ENCODE measurements at regions not wholly inside any gene's neighbourhood (a gene's known extent, or its start where the extent isn't known, plus 50 kb on each side); places are given as distances from the start of the nearest gene placed in this dataset.

GRCh38 chr1:163820766-163821165 is 499.0 kb downstream of the NUF2 start:
- Mint-ChIP-seq H3K36me3 (no peaks in the 10 kb centered on the region), H3K27ac (no peak overlapping the region), H3K9me3 (peaks cover 0 to 3% (median 0%) of the 10 kb centered on the region in 6 donors), H3K4me3 (no peak overlapping the region), H3K4me1 (no peaks in the 10 kb centered on the region), H3K27me3 (ENCODE audit: low read depth in 3 of 3) (peaks cover 0 to 6% (median 0%) of the 10 kb centered on the region in 3 donors)
- no peak for DNase-seq

- peaks cover 0 to 4% (median 0%) of the 10 kb centered on the region in 3 donors for H3K27me3 Mint-ChIP-seq (ENCODE audit: low read depth in 3 of 3)
- H3K4me1 Mint-ChIP-seq: no peaks in the 10 kb centered on the region
Observed at GRCh38 chr1:163821679-163822078, 499.9 kb downstream of the NUF2 start.

GRCh38 chr1:163823017-163823416 is 501.3 kb downstream of the NUF2 start:
- H3K36me3 Mint-ChIP-seq: no peaks in the 10 kb centered on the region
- no peak overlapping the region for H3K4me3 Mint-ChIP-seq
- no peak for DNase-seq

More at GRCh38 chr1:163821679-163822078, 499.9 kb downstream of the NUF2 start:
- Mint-ChIP-seq H3K36me3 (no peaks in the 10 kb centered on the region), H3K4me3 (no peak overlapping the region), H3K27ac (no peak overlapping the region), H3K9me3 (peaks cover 0 to 3% (median 0%) of the 10 kb centered on the region in 6 donors)
- DNase-seq: no peak

GRCh38 chr1:163824006-163824405 is 502.3 kb downstream of the NUF2 start:
- Mint-ChIP-seq H3K4me3 (no peak overlapping the region), H3K36me3 (no peaks in the 10 kb centered on the region), H3K9me3 (peaks cover 0 to 2% (median 0%) of the 10 kb centered on the region in 6 donors), H3K27ac (no peak overlapping the region), H3K4me1 (no peaks in the 10 kb centered on the region), H3K27me3 (ENCODE audit: low read depth in 3 of 3) (peaks cover 0 to 4% (median 0%) of the 10 kb centered on the region in 3 donors)
- DNase-seq: no peak

More at GRCh38 chr1:163823017-163823416, 501.3 kb downstream of the NUF2 start:
- peaks cover 0 to 4% (median 0%) of the 10 kb centered on the region in 3 donors for H3K27me3 Mint-ChIP-seq (ENCODE audit: low read depth in 3 of 3)
- no peak overlapping the region for H3K27ac Mint-ChIP-seq
- peaks cover 0 to 2% (median 0%) of the 10 kb centered on the region in 6 donors for H3K9me3 Mint-ChIP-seq
- no peaks in the 10 kb centered on the region for H3K4me1 Mint-ChIP-seq

GRCh38 chr1:163824490-163824889 is 502.7 kb downstream of the NUF2 start:
- Mint-ChIP-seq H3K4me1 (no peaks in the 10 kb centered on the region), H3K36me3 (no peaks in the 10 kb centered on the region)
- DNase-seq: no peak

GRCh38 chr1:163826500-163826899 is 504.7 kb downstream of the NUF2 start:
- no peak for DNase-seq
- H3K36me3 Mint-ChIP-seq: no peaks in the 10 kb centered on the region
- H3K27ac Mint-ChIP-seq: no peak overlapping the region
- no peaks in the 10 kb centered on the region for H3K4me1 Mint-ChIP-seq
- H3K27me3 Mint-ChIP-seq (ENCODE audit: low read depth in 3 of 3): peaks cover 0 to 4% (median 0%) of the 10 kb centered on the region in 3 donors
- H3K9me3 Mint-ChIP-seq: peaks cover 0 to 2% (median 0%) of the 10 kb centered on the region in 6 donors
- no peak overlapping the region for H3K4me3 Mint-ChIP-seq

More at GRCh38 chr1:163824490-163824889, 502.7 kb downstream of the NUF2 start:
- no peak overlapping the region for H3K27ac Mint-ChIP-seq
- peaks cover 0 to 4% (median 0%) of the 10 kb centered on the region in 3 donors for H3K27me3 Mint-ChIP-seq (ENCODE audit: low read depth in 3 of 3)
- H3K9me3 Mint-ChIP-seq: peaks cover 0 to 2% (median 0%) of the 10 kb centered on the region in 6 donors
- H3K4me3 Mint-ChIP-seq: no peak overlapping the region

- no peaks in the 10 kb centered on the region for H3K4me1 Mint-ChIP-seq
- no peak for DNase-seq
- no peak overlapping the region for H3K27ac Mint-ChIP-seq
- no peak overlapping the region for H3K4me3 Mint-ChIP-seq
- peaks cover 0 to 2% (median 0%) of the 10 kb centered on the region in 3 donors for H3K27me3 Mint-ChIP-seq (ENCODE audit: low read depth in 3 of 3)
- H3K9me3 Mint-ChIP-seq: peaks cover 0 to 5% (median 0%) of the 10 kb centered on the region in 6 donors
- H3K36me3 Mint-ChIP-seq: no peaks in the 10 kb centered on the region
Observed at GRCh38 chr1:163834778-163835177, 513.0 kb downstream of the NUF2 start.

GRCh38 chr1:163836481-163836880 is 514.7 kb downstream of the NUF2 start:
- Mint-ChIP-seq H3K27ac (no peak overlapping the region), H3K4me3 (no peak overlapping the region), H3K27me3 (ENCODE audit: low read depth in 3 of 3) (peaks cover 0 to 2% (median 0%) of the 10 kb centered on the region in 3 donors), H3K4me1 (no peaks in the 10 kb centered on the region), H3K36me3 (no peaks in the 10 kb centered on the region), H3K9me3 (peaks cover 0 to 4% (median 0%) of the 10 kb centered on the region in 6 donors)
- no peak for DNase-seq

GRCh38 chr1:163837206-163837605 is 515.5 kb downstream of the NUF2 start:
- H3K36me3 Mint-ChIP-seq: no peaks in the 10 kb centered on the region
- DNase-seq: no peak
- no peak overlapping the region for H3K4me3 Mint-ChIP-seq
- H3K27ac Mint-ChIP-seq: no peak overlapping the region
- H3K4me1 Mint-ChIP-seq: no peaks in the 10 kb centered on the region
- H3K27me3 Mint-ChIP-seq (ENCODE audit: low read depth in 3 of 3): peaks cover 0 to 2% (median 0%) of the 10 kb centered on the region in 3 donors
- peaks cover 0 to 4% (median 0%) of the 10 kb centered on the region in 6 donors for H3K9me3 Mint-ChIP-seq

GRCh38 chr1:163842571-163842970 is 520.8 kb downstream of the NUF2 start:
- H3K27ac Mint-ChIP-seq: no peak overlapping the region
- no peaks in the 10 kb centered on the region for H3K36me3 Mint-ChIP-seq
- H3K27me3 Mint-ChIP-seq (ENCODE audit: low read depth in 3 of 3): peaks cover 0 to 2% (median 0%) of the 10 kb centered on the region in 3 donors
- H3K4me3 Mint-ChIP-seq: no peak overlapping the region
- no peak for DNase-seq
- peaks cover 0 to 9% (median 1%) of the 10 kb centered on the region in 6 donors for H3K9me3 Mint-ChIP-seq
- H3K4me1 Mint-ChIP-seq: no peaks in the 10 kb centered on the region

GRCh38 chr1:163844459-163844858 is 522.7 kb downstream of the NUF2 start:
- H3K4me3 Mint-ChIP-seq: no peak overlapping the region
- H3K27ac Mint-ChIP-seq: no peak overlapping the region
- peaks cover 0 to 8% (median under 1%) of the 10 kb centered on the region in 6 donors for H3K9me3 Mint-ChIP-seq

GRCh38 chr1:163845279-163845678 is 523.5 kb downstream of the NUF2 start:
- H3K36me3 Mint-ChIP-seq: no peaks in the 10 kb centered on the region
- H3K9me3 Mint-ChIP-seq: peaks cover 0 to 7% (median under 1%) of the 10 kb centered on the region in 6 donors
- DNase-seq: no peak
- H3K27me3 Mint-ChIP-seq (ENCODE audit: low read depth in 3 of 3): no peaks in the 10 kb centered on the region
- H3K4me1 Mint-ChIP-seq: no peaks in the 10 kb centered on the region
- no peak overlapping the region for H3K4me3 Mint-ChIP-seq
- H3K27ac Mint-ChIP-seq: no peak overlapping the region

More at GRCh38 chr1:163844459-163844858, 522.7 kb downstream of the NUF2 start:
- DNase-seq: no peak
- Mint-ChIP-seq H3K36me3 (no peaks in the 10 kb centered on the region), H3K27me3 (ENCODE audit: low read depth in 3 of 3) (no peaks in the 10 kb centered on the region), H3K4me1 (no peaks in the 10 kb centered on the region)

- H3K4me1 Mint-ChIP-seq: no peaks in the 10 kb centered on the region
- peaks cover 0 to 6% (median 0%) of the 10 kb centered on the region in 3 donors for H3K27me3 Mint-ChIP-seq (ENCODE audit: low read depth in 3 of 3)
- H3K4me3 Mint-ChIP-seq: no peak overlapping the region
- peaks cover 0 to 24% (median 5%) of the 10 kb centered on the region in 6 donors for H3K9me3 Mint-ChIP-seq
- H3K27ac Mint-ChIP-seq: no peak overlapping the region
- DNase-seq: no peak
- no peaks in the 10 kb centered on the region for H3K36me3 Mint-ChIP-seq
Observed at GRCh38 chr1:163863731-163864130, 542.0 kb downstream of the NUF2 start.

GRCh38 chr1:163864207-163864606 is 542.5 kb downstream of the NUF2 start:
- no peak for DNase-seq
- Mint-ChIP-seq H3K27me3 (ENCODE audit: low read depth in 3 of 3) (peaks cover 0 to 6% (median 0%) of the 10 kb centered on the region in 3 donors), H3K4me1 (no peaks in the 10 kb centered on the region), H3K27ac (no peak overlapping the region), H3K9me3 (peaks cover 0 to 24% (median 7%) of the 10 kb centered on the region in 6 donors), H3K36me3 (no peaks in the 10 kb centered on the region), H3K4me3 (no peak overlapping the region)

GRCh38 chr1:163866564-163866963 is 544.8 kb downstream of the NUF2 start:
- Mint-ChIP-seq H3K9me3 (peaks cover 0 to 23% (median 6%) of the 10 kb centered on the region in 6 donors), H3K4me1 (no peaks in the 10 kb centered on the region), H3K4me3 (no peak overlapping the region), H3K36me3 (no peaks in the 10 kb centered on the region), H3K27ac (no peak overlapping the region), H3K27me3 (ENCODE audit: low read depth in 3 of 3) (peaks cover 0 to 4% (median 0%) of the 10 kb centered on the region in 3 donors)
- DNase-seq: no peak

All from immature natural killer cell (primary cell).